PC-3 (cell line): ENCODE measurements at regions not wholly inside any gene's neighbourhood (a gene's known extent, or its start where the extent isn't known, plus 50 kb on each side); places are given as distances from the start of the nearest gene placed in this dataset.

Experiments used
- EZH2 ChIP-seq: fragments of 300-600 bp; sonication (generic); IDR thresholded peaks from one replicate; pipeline ENCODE4 v1.6.1; 2017; ENCODE audit warnings: antibody characterized with exemption, mild to moderate bottlenecking, low read length; ENCODE audit not compliant: unreplicated experiment
- EZH2phosphoT487 ChIP-seq: fragments of 300-600 bp; sonication (generic); IDR thresholded peaks from 2 replicates; pipeline ENCODE4 v1.6.1; 2018; ENCODE audit warnings: mild to moderate bottlenecking, antibody characterized with exemption, low read length, borderline replicate concordance
- TF ChIP-seq, protein P1 (sequence below): fragments of 300-600 bp; sonication (generic); conservative IDR thresholded peaks from 2 replicates; pipeline ENCODE4 v1.5.1; 2017; ENCODE audit warnings: antibody characterized with exemption, low read depth, mild to moderate bottlenecking, low read length

DNA sequence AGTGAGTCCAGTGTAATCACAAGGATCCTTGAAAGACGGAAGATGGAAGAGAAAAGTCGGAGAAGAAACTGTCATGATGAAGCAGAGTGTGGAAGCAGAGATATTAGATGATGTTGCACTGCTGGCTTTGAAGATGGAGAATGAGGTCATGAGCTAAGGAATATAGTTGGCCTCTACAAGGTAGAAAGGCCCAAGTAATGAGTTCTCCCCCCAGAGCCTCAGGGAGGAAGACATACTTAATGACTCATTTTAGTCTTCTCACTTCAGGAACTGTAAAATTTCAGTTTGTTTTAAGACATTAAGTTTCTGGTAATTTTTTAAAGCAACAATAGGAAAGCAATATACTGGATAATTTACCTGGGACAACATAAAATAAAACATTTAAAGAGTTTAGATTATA, 1331.5 kb upstream of the PCDH20 start:
- TF ChIP-seq, protein P1, sequence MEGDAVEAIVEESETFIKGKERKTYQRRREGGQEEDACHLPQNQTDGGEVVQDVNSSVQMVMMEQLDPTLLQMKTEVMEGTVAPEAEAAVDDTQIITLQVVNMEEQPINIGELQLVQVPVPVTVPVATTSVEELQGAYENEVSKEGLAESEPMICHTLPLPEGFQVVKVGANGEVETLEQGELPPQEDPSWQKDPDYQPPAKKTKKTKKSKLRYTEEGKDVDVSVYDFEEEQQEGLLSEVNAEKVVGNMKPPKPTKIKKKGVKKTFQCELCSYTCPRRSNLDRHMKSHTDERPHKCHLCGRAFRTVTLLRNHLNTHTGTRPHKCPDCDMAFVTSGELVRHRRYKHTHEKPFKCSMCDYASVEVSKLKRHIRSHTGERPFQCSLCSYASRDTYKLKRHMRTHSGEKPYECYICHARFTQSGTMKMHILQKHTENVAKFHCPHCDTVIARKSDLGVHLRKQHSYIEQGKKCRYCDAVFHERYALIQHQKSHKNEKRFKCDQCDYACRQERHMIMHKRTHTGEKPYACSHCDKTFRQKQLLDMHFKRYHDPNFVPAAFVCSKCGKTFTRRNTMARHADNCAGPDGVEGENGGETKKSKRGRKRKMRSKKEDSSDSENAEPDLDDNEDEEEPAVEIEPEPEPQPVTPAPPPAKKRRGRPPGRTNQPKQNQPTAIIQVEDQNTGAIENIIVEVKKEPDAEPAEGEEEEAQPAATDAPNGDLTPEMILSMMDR, result no peak
- TF ChIP-seq EZH2 (no peak), EZH2phosphoT487 (no peak)
